K562 (cell line): ENCODE measurements at regions not wholly inside any gene's neighbourhood (a gene's known extent, or its start where the extent isn't known, plus 50 kb on each side); places are given as distances from the start of the nearest gene placed in this dataset.
A peak's percentile ranks its signal among the peaks of the same experiment; 100 is the strongest.

Source experiments
- ARHGAP35 ChIP-seq: fragments of 450-650 bp; IDR thresholded peaks from 2 replicates; pipeline ENCODE4 v1.6.1; 2018; ENCODE audit not compliant: partially characterized antibody
- ARNT ChIP-seq, 2 experiments: fragments of 450-650 bp; IDR thresholded peaks; 2 replicates each; pipeline ENCODE4 v1.6.1; 2016; ENCODE audit warnings: mild to moderate bottlenecking in 1 of 2
- CREM ChIP-seq: IDR thresholded peaks from 2 replicates; pipeline ENCODE4 v1.6.1; 2014; ENCODE audit warnings: antibody characterized with exemption, low read depth
- DACH1 ChIP-seq: fragments of 450-650 bp; IDR thresholded peaks from 2 replicates; pipeline ENCODE4 v1.6.1; 2018; ENCODE audit not compliant: partially characterized antibody
- FOXJ2 ChIP-seq: fragments of 200-800 bp; sonication (Bioruptor generic); IDR thresholded peaks from 2 replicates; pipeline ENCODE4 v1.6.1; 2016; ENCODE audit warnings: missing genetic modification characterization, missing compliant biosample characterization
- GATAD2B ChIP-seq: fragments of 450-650 bp; IDR thresholded peaks from 2 replicates; pipeline ENCODE4 v1.6.1; 2017; ENCODE audit warnings: mild to moderate bottlenecking, borderline replicate concordance
- GTF2E2 ChIP-seq: fragments of 200-800 bp; sonication (Bioruptor generic); IDR thresholded peaks from 2 replicates; pipeline ENCODE4 v1.6.1; 2016; ENCODE audit warnings: missing genetic modification characterization, missing compliant biosample characterization
- HLTF ChIP-seq: fragments of 450-650 bp; IDR thresholded peaks from 2 replicates; pipeline ENCODE4 v1.6.1; 2016
- ILF3 ChIP-seq: fragments of 450-650 bp; IDR thresholded peaks from 2 replicates; pipeline ENCODE4 v1.6.1; 2018; ENCODE audit warnings: antibody characterized with exemption, mild to moderate bottlenecking, moderate library complexity, borderline replicate concordance
- JUNB ChIP-seq: fragments of 450-650 bp; formaldehyde crosslinking; conservative IDR thresholded peaks from 2 replicates; pipeline ENCODE4 v1.4.0; 2020; ENCODE audit warnings: mild to moderate bottlenecking
- KDM5B ChIP-seq: fragments of 200-600 bp; sonication (generic); IDR thresholded peaks from 2 replicates; pipeline ENCODE4 v1.6.1; 2012; ENCODE audit warnings: low read depth, mild to moderate bottlenecking, moderate library complexity, low read length, control low read depth, inconsistent platforms; ENCODE audit not compliant: insufficient replicate concordance
- L3MBTL2 ChIP-seq: fragments of 450-650 bp; IDR thresholded peaks from 2 replicates; pipeline ENCODE4 v1.6.1; 2016; ENCODE audit warnings: mild to moderate bottlenecking, moderate library complexity
- MAZ ChIP-seq, 2 experiments: fragments of 450-650 bp in 1 of 2; sonication (generic) in 1 of 2; formaldehyde crosslinking; IDR thresholded peaks in 1 of 2; conservative IDR thresholded peaks in 1 of 2; 2 replicates each; pipeline versions ENCODE4 v1.4.0 to v1.5.0; 2020; ENCODE audit warnings: mild to moderate bottlenecking in 1 of 2, missing genetic modification reagents in 1 of 2
- MTA3 ChIP-seq: fragments of 450-650 bp; formaldehyde crosslinking; IDR thresholded peaks from 2 replicates; pipeline ENCODE4 v1.6.1; 2017; ENCODE audit warnings: mild to moderate bottlenecking, borderline replicate concordance
- RFX5 ChIP-seq: IDR thresholded peaks from 2 replicates; pipeline ENCODE4 v1.6.1; 2011; ENCODE audit warnings: low read depth, mild to moderate bottlenecking, improper control_type of control experiment, low read length
- ZNF232 ChIP-seq: sonication (generic); formaldehyde crosslinking; IDR thresholded peaks from 2 replicates; pipeline ENCODE4 v1.8.0; 2022; ENCODE audit warnings: mild to moderate bottlenecking, missing genetic modification reagents
- ZNF3 ChIP-seq: fragments of 250-450 bp; sonication (Bioruptor Pico); IDR thresholded peaks from 2 replicates; pipeline ENCODE4 v1.5.0; 2021; ENCODE audit warnings: mild to moderate bottlenecking, moderate library complexity
- ZNF444 ChIP-seq: fragments of 250-450 bp; sonication (Bioruptor Pico); IDR thresholded peaks from 2 replicates; pipeline ENCODE4 v1.4.0; 2020; ENCODE audit warnings: mild to moderate bottlenecking, moderate library complexity
- TF ChIP-seq, protein P1 (sequence below): fragments of 250-450 bp; sonication (Bioruptor Pico); IDR thresholded peaks from 2 replicates; pipeline ENCODE4 v1.5.0; 2022; ENCODE audit warnings: mild to moderate bottlenecking
- TF ChIP-seq, protein P2 (sequence below): fragments of 250-450 bp; sonication (Bioruptor Pico); IDR thresholded peaks from 2 replicates; pipeline ENCODE4 v1.4.0; 2020; ENCODE audit warnings: mild to moderate bottlenecking, moderate library complexity
- TF ChIP-seq, protein P3 (sequence below), 3 experiments: fragments of 200-800 bp in 1 of 3; fragments of 250-450 bp in 1 of 3; fragments of 450-650 bp in 1 of 3; sonication (Bioruptor Pico) in 1 of 3; sonication (Bioruptor generic) in 1 of 3; formaldehyde crosslinking in 1 of 3; IDR thresholded peaks; 2 replicates each; pipeline versions ENCODE4 v1.6.1 to v1.8.0; 2016 to 2022; ENCODE audit warnings: mild to moderate bottlenecking in 2 of 3, missing genetic modification characterization in 2 of 3, missing compliant biosample characterization in 1 of 3, moderate library complexity in 1 of 3
- TF ChIP-seq, protein P4 (sequence below): sonication (generic); formaldehyde crosslinking; IDR thresholded peaks from 2 replicates; pipeline ENCODE4 v1.8.0; 2022; ENCODE audit warnings: missing genetic modification reagents, mild to moderate bottlenecking, borderline replicate concordance

DNA sequence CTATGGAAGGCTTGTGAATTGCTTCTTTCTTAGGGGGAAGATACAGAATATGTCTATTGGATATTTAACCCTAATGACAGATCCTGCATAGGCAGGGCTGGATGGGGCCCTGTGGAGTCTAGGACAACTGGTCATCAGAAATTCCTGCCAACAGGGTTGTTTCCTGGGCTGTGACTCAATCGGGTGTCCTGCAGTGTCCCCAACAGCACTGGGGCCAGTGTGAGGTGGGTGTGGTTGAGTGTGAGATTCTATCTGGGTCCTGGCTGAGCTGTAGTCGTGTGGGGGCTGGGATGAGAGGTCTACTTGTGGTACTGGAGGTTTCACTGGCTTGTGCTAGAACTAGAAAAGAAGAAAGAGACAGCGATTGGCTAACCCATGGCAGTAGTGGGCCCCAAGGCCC lies 87.3 kb upstream of the WDR1 start (continued):
- TF ChIP-seq, protein P1, sequence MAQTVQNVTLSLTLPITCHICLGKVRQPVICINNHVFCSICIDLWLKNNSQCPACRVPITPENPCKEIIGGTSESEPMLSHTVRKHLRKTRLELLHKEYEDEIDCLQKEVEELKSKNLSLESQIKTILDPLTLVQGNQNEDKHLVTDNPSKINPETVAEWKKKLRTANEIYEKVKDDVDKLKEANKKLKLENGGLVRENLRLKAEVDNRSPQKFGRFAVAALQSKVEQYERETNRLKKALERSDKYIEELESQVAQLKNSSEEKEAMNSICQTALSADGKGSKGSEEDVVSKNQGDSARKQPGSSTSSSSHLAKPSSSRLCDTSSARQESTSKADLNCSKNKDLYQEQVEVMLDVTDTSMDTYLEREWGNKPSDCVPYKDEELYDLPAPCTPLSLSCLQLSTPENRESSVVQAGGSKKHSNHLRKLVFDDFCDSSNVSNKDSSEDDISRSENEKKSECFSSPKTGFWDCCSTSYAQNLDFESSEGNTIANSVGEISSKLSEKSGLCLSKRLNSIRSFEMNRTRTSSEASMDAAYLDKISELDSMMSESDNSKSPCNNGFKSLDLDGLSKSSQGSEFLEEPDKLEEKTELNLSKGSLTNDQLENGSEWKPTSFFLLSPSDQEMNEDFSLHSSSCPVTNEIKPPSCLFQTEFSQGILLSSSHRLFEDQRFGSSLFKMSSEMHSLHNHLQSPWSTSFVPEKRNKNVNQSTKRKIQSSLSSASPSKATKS (CRISPR knock-in tag): no peak
- TF ChIP-seq, protein P2, sequence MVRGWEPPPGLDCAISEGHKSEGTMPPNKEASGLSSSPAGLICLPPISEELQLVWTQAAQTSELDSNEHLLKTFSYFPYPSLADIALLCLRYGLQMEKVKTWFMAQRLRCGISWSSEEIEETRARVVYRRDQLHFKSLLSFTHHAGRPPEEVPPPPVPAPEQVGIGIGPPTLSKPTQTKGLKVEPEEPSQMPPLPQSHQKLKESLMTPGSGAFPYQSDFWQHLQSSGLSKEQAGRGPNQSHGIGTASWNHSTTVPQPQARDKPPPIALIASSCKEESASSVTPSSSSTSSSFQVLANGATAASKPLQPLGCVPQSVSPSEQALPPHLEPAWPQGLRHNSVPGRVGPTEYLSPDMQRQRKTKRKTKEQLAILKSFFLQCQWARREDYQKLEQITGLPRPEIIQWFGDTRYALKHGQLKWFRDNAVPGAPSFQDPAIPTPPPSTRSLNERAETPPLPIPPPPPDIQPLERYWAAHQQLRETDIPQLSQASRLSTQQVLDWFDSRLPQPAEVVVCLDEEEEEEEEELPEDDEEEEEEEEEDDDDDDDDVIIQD (CRISPR knock-in tag): no peak
- TF ChIP-seq, protein P3, sequence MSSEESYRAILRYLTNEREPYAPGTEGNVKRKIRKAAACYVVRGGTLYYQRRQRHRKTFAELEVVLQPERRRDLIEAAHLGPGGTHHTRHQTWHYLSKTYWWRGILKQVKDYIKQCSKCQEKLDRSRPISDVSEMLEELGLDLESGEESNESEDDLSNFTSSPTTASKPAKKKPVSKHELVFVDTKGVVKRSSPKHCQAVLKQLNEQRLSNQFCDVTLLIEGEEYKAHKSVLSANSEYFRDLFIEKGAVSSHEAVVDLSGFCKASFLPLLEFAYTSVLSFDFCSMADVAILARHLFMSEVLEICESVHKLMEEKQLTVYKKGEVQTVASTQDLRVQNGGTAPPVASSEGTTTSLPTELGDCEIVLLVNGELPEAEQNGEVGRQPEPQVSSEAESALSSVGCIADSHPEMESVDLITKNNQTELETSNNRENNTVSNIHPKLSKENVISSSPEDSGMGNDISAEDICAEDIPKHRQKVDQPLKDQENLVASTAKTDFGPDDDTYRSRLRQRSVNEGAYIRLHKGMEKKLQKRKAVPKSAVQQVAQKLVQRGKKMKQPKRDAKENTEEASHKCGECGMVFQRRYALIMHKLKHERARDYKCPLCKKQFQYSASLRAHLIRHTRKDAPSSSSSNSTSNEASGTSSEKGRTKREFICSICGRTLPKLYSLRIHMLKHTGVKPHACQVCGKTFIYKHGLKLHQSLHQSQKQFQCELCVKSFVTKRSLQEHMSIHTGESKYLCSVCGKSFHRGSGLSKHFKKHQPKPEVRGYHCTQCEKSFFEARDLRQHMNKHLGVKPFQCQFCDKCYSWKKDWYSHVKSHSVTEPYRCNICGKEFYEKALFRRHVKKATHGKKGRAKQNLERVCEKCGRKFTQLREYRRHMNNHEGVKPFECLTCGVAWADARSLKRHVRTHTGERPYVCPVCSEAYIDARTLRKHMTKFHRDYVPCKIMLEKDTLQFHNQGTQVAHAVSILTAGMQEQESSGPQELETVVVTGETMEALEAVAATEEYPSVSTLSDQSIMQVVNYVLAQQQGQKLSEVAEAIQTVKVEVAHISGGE (CRISPR knock-in tag; IDR thresholded peaks at IDR 0.05): no peak
- TF ChIP-seq HLTF: 0 out of 2 replicates have a peak, but pooled peaks have one; percentile 31
- no peak for TF ChIP-seq ZNF444 (CRISPR knock-in tag)
- TF ChIP-seq ILF3: no peak
- TF ChIP-seq CREM: peak; percentile 71; the same call in 1 of the 2 replicates
- TF ChIP-seq ARNT (IDR thresholded peaks at IDR 0.05): 0 out of 4 replicates have a peak, but pooled peaks of 1 of the 2 experiments have one; percentile 34
- TF ChIP-seq GATAD2B: no peak
- TF ChIP-seq RFX5: no peak
- no peak for TF ChIP-seq KDM5B
- TF ChIP-seq, protein P4, sequence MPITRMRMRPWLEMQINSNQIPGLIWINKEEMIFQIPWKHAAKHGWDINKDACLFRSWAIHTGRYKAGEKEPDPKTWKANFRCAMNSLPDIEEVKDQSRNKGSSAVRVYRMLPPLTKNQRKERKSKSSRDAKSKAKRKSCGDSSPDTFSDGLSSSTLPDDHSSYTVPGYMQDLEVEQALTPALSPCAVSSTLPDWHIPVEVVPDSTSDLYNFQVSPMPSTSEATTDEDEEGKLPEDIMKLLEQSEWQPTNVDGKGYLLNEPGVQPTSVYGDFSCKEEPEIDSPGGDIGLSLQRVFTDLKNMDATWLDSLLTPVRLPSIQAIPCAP (CRISPR knock-in tag): no peak
- no peak for TF ChIP-seq ZNF232 (CRISPR knock-in tag)
- 0 out of 4 replicates have a peak, but pooled peaks of 1 of the 2 experiments have one; percentile 10 for TF ChIP-seq MAZ (CRISPR knock-in tag; conservative IDR thresholded peaks at IDR 0.05 in 1 of 2, IDR thresholded peaks at IDR 0.05 in 1 of 2)
- no peak for TF ChIP-seq ZNF3 (CRISPR knock-in tag)
- no peak for TF ChIP-seq DACH1
- TF ChIP-seq MTA3: peak; percentile 79; the same call in 1 of the 2 replicates
- TF ChIP-seq FOXJ2 (tag): peak; percentile 71; the same call in 1 of the 2 replicates
- TF ChIP-seq L3MBTL2: peak; percentile 45; the same call in 1 of the 2 replicates
- TF ChIP-seq GTF2E2 (tag): no peak
- no peak for TF ChIP-seq ARHGAP35
- no peak for TF ChIP-seq JUNB
